Activated naive CD8-positive, alpha-beta T cell treated with anti-CD3 and anti-CD28 coated beads, Interleukin-2, amount 50 U/mL, for 24 hours (primary cell): ENCODE measurements at regions not wholly inside any gene's neighbourhood (a gene's known extent, or its start where the extent isn't known, plus 50 kb on each side); places are given as distances from the start of the nearest gene placed in this dataset.

Experiments used
- ATAC-seq: fragments of 150-1000 bp; cut with Tn5 transposase; one replicate; pipeline ENCODE4 v1.10.0; 2021
- DNase-seq: peaks from one replicate; pipeline ENCODE4 v3.0.0; 2021
- H3K27ac Mint-ChIP-seq: one replicate; pipeline ENCODE4 v1.8.0; 2021; ENCODE audit warnings: mild to moderate bottlenecking, mixed read lengths
- H3K27me3 Mint-ChIP-seq: one replicate; pipeline ENCODE4 v1.8.0; 2021; ENCODE audit warnings: mixed read lengths
- H3K36me3 Mint-ChIP-seq: one replicate; pipeline ENCODE4 v1.8.0; 2021; ENCODE audit warnings: low read depth, mixed read lengths
- H3K4me1 Mint-ChIP-seq: one replicate; pipeline ENCODE4 v1.8.0; 2021; ENCODE audit warnings: mixed read lengths
- H3K4me3 Mint-ChIP-seq: one replicate; pipeline ENCODE4 v1.8.0; 2021; ENCODE audit warnings: mild to moderate bottlenecking, moderate library complexity, mixed read lengths
- H3K9me3 Mint-ChIP-seq: one replicate; pipeline ENCODE4 v1.8.0; 2021; ENCODE audit warnings: mixed read lengths

GRCh38 chr2:129580001-129580400 lies 399.5 kb upstream of the RAB6C start:
- no peak for ATAC-seq
- H3K36me3 Mint-ChIP-seq: no peaks in the 10 kb centered on the region
- no peak for DNase-seq
- peaks cover 14% of the 10 kb centered on the region for H3K9me3 Mint-ChIP-seq
- no peak overlapping the region for H3K27ac Mint-ChIP-seq
- no peaks in the 10 kb centered on the region for H3K4me1 Mint-ChIP-seq
- peaks cover 7% of the 10 kb centered on the region for H3K27me3 Mint-ChIP-seq
- H3K4me3 Mint-ChIP-seq: no peak overlapping the region

- Mint-ChIP-seq H3K4me1 (no peaks in the 10 kb centered on the region), H3K4me3 (no peak overlapping the region), H3K36me3 (no peaks in the 10 kb centered on the region), H3K27me3 (peaks cover 9% of the 10 kb centered on the region), H3K9me3 (peaks cover 9% of the 10 kb centered on the region), H3K27ac (no peak overlapping the region)
- no peak for DNase-seq
- ATAC-seq: no peak
These were observed 393.7 kb upstream of the RAB6C start for GRCh38 chr2:129585760-129586159.

GRCh38 chr2:129587426-129588064 lies 391.9 kb upstream of the RAB6C start:
- no peak for DNase-seq
- H3K4me3 Mint-ChIP-seq: no peak overlapping the region
- peaks cover 9% of the 10 kb centered on the region for H3K27me3 Mint-ChIP-seq
- no peaks in the 10 kb centered on the region for H3K9me3 Mint-ChIP-seq
- H3K4me1 Mint-ChIP-seq: no peaks in the 10 kb centered on the region
- no peaks in the 10 kb centered on the region for H3K36me3 Mint-ChIP-seq
- ATAC-seq: no peak
- no peak overlapping the region for H3K27ac Mint-ChIP-seq

GRCh38 chr2:129604560-129604959 lies 374.9 kb upstream of the RAB6C start:
- DNase-seq: no peak
- Mint-ChIP-seq H3K4me1 (no peaks in the 10 kb centered on the region), H3K27ac (no peak overlapping the region), H3K27me3 (no peaks in the 10 kb centered on the region), H3K36me3 (no peaks in the 10 kb centered on the region), H3K9me3 (no peaks in the 10 kb centered on the region), H3K4me3 (no peak overlapping the region)
- no peak for ATAC-seq

DNA sequence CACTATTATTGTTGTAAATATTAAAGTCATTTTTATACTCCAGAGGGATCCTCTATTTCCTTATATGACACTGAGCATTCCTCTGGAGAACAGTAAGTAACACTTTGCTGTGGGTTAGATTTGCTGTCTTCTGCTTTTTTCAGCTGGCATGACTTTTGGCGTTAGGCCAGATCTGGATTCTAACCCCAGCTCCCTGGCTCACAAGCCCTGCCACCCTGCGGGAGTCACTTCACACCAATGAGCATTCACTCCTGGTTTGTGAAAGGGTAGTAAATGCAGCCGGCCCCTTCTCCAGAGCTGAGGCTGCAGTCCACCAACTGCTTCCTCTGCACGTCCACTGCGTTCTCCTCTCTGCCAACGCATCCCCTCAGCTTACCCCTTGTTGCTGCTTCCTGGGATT lies 373.8 kb upstream of the RAB6C start:
- ATAC-seq (no peak), DNase-seq (no peak)
- Mint-ChIP-seq H3K27me3 (no peaks in the 10 kb centered on the region), H3K4me1 (no peaks in the 10 kb centered on the region), H3K27ac (no peak overlapping the region), H3K36me3 (no peaks in the 10 kb centered on the region), H3K9me3 (no peaks in the 10 kb centered on the region), H3K4me3 (no peak overlapping the region)

DNA sequence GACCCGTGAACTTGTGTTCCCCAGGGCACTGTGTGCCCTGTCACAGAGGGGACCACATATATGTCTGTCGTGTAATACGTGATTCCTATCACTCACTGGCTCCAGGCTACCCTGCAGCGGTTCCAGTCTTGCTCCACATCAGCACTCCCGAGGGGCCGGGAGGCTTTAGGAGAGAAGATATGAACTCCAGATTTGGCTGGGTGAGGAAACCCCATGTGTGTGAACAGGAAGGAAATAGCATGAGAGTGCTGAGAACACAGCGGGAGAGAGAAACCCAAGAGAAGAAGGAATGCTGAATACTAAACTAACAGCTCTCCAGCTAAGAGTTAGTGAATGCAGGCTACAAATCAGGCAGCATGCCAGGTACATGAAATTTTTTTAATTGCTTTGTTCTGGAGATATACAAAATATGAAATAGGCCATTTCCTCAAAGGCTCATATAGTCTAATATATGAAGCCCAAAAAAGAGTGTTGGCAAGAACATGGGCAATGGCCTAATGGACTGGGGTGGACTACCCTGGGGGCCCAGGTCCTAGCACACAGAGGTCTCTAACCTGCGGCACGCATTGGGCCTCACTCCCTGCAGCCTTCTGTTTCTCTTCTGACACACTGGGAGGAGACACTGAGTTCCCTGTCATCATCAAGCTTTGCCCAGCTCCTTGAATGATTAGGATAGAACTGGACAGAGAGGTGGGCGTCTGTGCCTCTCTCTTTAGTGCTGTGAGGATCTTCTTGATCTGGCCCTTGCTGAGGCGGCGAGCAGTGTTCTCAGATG lies 372.8 kb upstream of the RAB6C start:
- DNase-seq (no peak), ATAC-seq (no peak)
- H3K27me3 Mint-ChIP-seq: no peaks in the 10 kb centered on the region
- H3K4me3 Mint-ChIP-seq: no peak overlapping the region
- no peaks in the 10 kb centered on the region for H3K36me3 Mint-ChIP-seq
- H3K9me3 Mint-ChIP-seq: no peaks in the 10 kb centered on the region
- no peak overlapping the region for H3K27ac Mint-ChIP-seq
- no peaks in the 10 kb centered on the region for H3K4me1 Mint-ChIP-seq

DNA sequence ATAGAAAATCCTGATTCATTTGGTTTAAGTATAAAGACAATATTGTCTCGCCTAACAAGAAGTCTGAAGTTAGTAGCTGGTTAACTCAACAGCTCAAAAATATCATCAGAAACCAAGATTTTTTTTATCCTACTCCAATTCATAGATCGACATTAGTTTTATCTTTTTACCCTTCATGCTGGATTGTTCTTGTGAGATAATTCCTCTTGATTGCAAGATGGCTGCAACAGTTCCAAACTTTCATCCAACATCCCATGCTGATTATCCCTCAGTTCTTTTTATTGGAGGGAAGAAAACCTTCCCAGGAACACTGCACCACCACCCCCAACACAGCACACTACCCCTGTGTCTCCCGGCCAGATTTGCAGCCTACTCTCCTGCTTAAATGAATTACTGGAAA lies 370.2 kb upstream of the RAB6C start:
- no peak overlapping the region for H3K27ac Mint-ChIP-seq
- no peak for ATAC-seq
- no peaks in the 10 kb centered on the region for H3K4me1 Mint-ChIP-seq
- no peaks in the 10 kb centered on the region for H3K36me3 Mint-ChIP-seq
- DNase-seq: no peak
- no peaks in the 10 kb centered on the region for H3K9me3 Mint-ChIP-seq
- H3K27me3 Mint-ChIP-seq: no peaks in the 10 kb centered on the region
- H3K4me3 Mint-ChIP-seq: no peak overlapping the region

- peaks cover 4% of the 10 kb centered on the region for H3K27me3 Mint-ChIP-seq
- no peak overlapping the region for H3K27ac Mint-ChIP-seq
- no peaks in the 10 kb centered on the region for H3K4me1 Mint-ChIP-seq
- no peaks in the 10 kb centered on the region for H3K36me3 Mint-ChIP-seq
- DNase-seq (no peak), ATAC-seq (no peak)
- H3K4me3 Mint-ChIP-seq: no peak overlapping the region
- H3K9me3 Mint-ChIP-seq: no peaks in the 10 kb centered on the region
These were observed 368.7 kb upstream of the RAB6C start for GRCh38 chr2:129610766-129611165.

DNA sequence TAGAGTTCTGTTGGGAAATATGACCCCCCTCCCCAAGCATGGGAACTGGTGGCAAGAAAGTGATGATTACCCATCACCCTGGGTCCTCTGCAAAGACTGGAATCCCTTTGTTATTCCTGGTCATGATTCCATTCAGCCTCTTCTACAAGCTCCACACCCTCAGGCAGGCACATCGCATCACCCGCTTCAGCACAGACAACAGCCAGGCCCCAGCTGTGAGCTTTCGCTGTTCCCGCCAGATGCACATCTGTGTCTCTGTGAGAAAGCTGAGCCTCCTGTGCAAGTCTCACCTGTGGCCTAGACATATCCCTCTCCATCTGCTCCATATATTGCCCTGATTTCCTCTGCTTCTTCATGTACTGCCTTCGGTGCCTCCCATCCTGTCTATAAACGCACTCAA lies 368.0 kb upstream of the RAB6C start:
- Mint-ChIP-seq H3K4me3 (no peak overlapping the region), H3K4me1 (no peaks in the 10 kb centered on the region), H3K9me3 (no peaks in the 10 kb centered on the region), H3K27ac (no peak overlapping the region), H3K27me3 (peaks cover 4% of the 10 kb centered on the region), H3K36me3 (no peaks in the 10 kb centered on the region)
- no peak for DNase-seq
- no peak for ATAC-seq

DNA sequence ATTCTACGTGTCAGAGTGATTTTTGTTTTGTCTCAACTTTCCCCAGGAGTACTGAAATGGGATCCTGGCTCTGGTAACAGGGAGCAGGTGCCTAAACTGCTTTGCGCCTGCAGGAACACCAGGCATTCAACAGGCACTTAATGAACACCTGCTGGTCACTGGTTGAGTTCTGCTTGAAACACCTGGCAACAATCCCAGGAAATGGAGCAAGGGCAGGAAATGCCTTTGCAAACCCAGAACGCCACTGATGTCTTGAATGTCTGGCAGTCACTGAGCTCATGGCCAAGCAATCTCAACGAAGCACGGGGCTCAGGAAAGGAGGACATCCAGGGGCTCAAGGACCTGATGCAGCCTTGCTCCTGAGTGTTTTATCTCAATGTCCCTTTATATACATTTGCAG lies 360.0 kb upstream of the RAB6C start:
- no peaks in the 10 kb centered on the region for H3K36me3 Mint-ChIP-seq
- no peak overlapping the region for H3K4me3 Mint-ChIP-seq
- H3K4me1 Mint-ChIP-seq: no peaks in the 10 kb centered on the region
- no peak for DNase-seq
- H3K9me3 Mint-ChIP-seq: no peaks in the 10 kb centered on the region
- H3K27me3 Mint-ChIP-seq: peaks cover 3% of the 10 kb centered on the region
- ATAC-seq: no peak
- no peak overlapping the region for H3K27ac Mint-ChIP-seq

GRCh38 chr2:129620411-129620810 lies 359.1 kb upstream of the RAB6C start:
- H3K36me3 Mint-ChIP-seq: no peaks in the 10 kb centered on the region
- no peak for DNase-seq
- H3K27me3 Mint-ChIP-seq: no peaks in the 10 kb centered on the region
- H3K9me3 Mint-ChIP-seq: peaks cover under 1% of the 10 kb centered on the region
- no peak overlapping the region for H3K4me3 Mint-ChIP-seq
- no peaks in the 10 kb centered on the region for H3K4me1 Mint-ChIP-seq
- no peak for ATAC-seq
- no peak overlapping the region for H3K27ac Mint-ChIP-seq

DNA sequence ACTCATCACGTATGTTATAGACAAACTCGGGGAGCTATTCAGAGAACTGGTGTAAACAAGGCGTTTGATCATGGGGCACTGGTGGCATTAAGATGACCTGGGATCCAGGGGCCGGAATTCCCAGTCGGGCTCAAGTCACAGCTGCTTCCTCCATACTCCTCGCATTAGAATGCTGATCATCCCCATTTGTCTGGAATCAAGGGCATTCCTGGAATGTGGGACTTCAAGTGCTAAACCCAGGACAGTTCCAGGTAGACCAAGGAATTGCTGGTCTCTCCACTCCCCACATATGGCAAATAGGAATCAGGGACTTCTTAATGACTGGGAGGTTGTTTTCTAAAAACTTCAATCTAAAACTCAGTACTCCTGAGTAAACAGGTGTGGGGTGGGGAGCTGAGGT lies 355.7 kb upstream of the RAB6C start:
- no peak overlapping the region for H3K4me3 Mint-ChIP-seq
- H3K9me3 Mint-ChIP-seq: peaks cover 8% of the 10 kb centered on the region
- no peak for ATAC-seq
- H3K36me3 Mint-ChIP-seq: no peaks in the 10 kb centered on the region
- no peaks in the 10 kb centered on the region for H3K4me1 Mint-ChIP-seq
- DNase-seq: no peak
- H3K27ac Mint-ChIP-seq: no peak overlapping the region
- no peaks in the 10 kb centered on the region for H3K27me3 Mint-ChIP-seq

- no peaks in the 10 kb centered on the region for H3K27me3 Mint-ChIP-seq
- H3K4me3 Mint-ChIP-seq: no peak overlapping the region
- peaks cover 8% of the 10 kb centered on the region for H3K9me3 Mint-ChIP-seq
- H3K36me3 Mint-ChIP-seq: no peaks in the 10 kb centered on the region
- no peak for DNase-seq
- no peak for ATAC-seq
- H3K27ac Mint-ChIP-seq: no peak overlapping the region
- no peaks in the 10 kb centered on the region for H3K4me1 Mint-ChIP-seq
These were observed 352.0 kb upstream of the RAB6C start for GRCh38 chr2:129627437-129627836.

- Mint-ChIP-seq H3K27ac (no peak overlapping the region), H3K4me1 (no peaks in the 10 kb centered on the region), H3K36me3 (no peaks in the 10 kb centered on the region), H3K27me3 (no peaks in the 10 kb centered on the region), H3K4me3 (no peak overlapping the region), H3K9me3 (no peaks in the 10 kb centered on the region)
- ATAC-seq (no peak), DNase-seq (no peak)
These were observed 342.8 kb upstream of the RAB6C start for GRCh38 chr2:129636692-129637091.

DNA sequence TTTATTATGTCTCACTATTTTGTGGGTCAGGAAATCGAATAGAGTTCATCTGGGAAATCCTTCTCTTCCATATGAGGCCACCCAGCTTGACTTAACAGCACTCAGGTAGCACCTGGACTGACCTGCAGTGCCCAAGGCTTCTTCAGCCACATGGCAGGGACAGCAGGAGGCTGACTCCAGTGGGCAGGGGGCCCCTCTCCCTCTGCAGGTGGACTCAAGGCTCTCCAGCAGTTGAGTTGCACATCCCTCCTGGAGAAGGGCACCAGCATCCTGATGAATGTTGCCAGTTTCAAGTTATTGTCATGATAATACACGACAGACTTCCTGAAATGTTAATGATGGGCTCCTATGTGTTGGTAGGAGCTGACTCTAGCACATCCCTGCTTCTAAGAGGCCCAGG lies 338.1 kb upstream of the RAB6C start:
- Mint-ChIP-seq H3K9me3 (no peaks in the 10 kb centered on the region), H3K27ac (no peak overlapping the region), H3K4me1 (no peaks in the 10 kb centered on the region), H3K4me3 (no peak overlapping the region), H3K27me3 (no peaks in the 10 kb centered on the region), H3K36me3 (no peaks in the 10 kb centered on the region)
- ATAC-seq (no peak), DNase-seq (no peak)
